ENCODE measurements at regions not wholly inside any gene's neighbourhood (a gene's known extent, or its start where the extent isn't known, plus 50 kb on each side); places are given as distances from the start of the nearest gene placed in this dataset.
"Not testable (repeated sequence)": the region's sequence is repeated elsewhere in the genome, so short reads cannot be mapped to it uniquely, and the experiment has no call there.

DNA sequence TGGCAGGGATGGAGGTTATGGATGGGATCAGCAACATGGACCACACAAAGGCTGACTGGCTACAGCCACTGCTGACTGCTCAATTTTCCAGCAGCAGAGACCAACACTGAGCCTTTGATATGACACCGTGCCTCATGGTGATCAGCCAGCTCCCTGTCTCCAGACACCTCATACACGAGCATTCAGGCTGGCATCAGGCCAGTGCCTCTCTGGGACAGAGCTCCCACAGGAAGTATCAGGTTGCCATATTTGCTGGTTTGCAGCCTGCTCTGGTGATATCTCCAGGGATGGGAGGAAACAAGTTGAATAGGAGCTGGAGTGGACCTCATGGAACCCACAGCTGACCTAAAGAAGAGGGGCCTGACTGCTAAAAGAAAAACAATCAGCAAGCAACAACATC is 471.2 kb upstream of the ATXN7L3B start:
- no peak for DNase-seq (ENCODE audit: low read depth in 4 of 4, low spot score in 3 of 4)

DNA sequence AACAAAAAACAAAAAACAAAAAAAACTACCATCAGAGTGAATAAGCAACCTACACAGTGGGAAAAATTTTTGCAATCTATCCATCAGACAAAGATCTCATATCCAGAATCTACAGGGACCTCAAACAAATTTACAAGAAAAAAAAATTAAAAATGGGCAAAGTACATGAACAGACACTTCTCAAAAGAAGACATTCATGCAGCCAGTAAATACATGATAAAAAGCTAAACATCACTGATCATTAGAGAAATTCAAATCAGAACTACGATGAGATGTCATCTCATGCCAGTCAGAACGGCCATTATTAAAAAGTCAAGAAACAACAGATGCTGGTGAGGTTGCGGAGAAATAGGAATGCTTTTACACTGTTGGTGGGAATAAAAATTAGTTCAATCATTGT is 466.5 kb upstream of the ATXN7L3B start:
- no peak for DNase-seq (ENCODE audit: low read depth in 4 of 4, low spot score in 3 of 4)

DNA sequence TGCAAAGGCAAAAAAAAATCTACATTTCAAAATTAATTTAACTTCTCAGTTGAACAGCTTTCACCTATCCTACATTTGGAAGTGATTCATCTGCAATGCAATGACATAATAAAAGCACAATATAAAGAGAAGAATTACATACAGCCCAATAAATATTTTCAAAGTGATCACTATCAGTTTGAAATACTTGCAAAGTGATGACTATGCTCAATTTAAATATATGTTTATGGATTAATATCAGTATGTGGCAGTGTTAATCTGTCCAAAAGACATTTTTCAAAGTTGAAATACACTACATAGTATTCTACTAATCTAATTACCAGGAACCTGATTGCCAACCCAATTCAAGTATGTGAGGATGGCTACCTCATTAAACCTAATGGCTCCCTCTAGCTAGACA is 460.7 kb upstream of the ATXN7L3B start:
- DNase-seq (ENCODE audit: low read depth in 4 of 4, low spot score in 3 of 4), result no peak

DNA sequence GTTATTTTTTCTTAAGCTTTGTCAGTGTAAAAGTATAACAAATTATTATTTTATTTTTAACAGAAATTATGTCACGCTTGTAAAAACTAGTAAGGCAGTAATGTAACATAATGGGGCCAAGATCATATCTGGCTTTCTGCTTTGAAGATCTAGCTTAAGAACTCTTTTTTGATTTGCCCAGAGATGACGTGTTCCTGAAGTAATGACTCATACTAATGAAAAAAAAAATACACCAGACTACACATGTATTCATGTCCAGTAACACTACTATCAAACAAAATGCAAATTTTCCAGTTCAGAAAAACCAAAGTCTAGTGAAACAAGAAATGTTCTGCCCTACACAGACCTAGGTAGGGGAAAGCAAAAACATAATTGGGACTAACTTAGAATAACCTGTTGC is 432.2 kb upstream of the ATXN7L3B start:
- no peak for DNase-seq (ENCODE audit: low read depth in 4 of 4, low spot score in 3 of 4)

DNA sequence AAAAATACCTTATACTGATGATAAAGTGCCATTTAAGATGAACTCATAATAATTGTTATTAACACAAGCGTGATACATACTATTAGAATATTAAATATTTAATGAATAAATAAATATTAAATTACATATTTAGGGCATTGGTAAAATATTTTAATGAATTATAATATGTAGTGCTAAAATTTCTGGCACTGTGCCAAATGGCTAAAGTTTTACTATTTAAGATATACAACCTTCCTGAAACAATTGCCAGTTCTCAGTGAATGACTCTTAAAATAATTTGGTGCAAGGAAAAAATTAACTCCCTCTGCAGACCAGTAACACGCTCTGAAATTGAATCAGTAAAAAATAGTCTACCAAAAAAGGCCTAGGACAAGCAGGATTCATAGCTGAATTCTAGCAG is 428.9 kb upstream of the ATXN7L3B start:
- no peak for DNase-seq (ENCODE audit: low read depth in 4 of 4, low spot score in 3 of 4)

DNA sequence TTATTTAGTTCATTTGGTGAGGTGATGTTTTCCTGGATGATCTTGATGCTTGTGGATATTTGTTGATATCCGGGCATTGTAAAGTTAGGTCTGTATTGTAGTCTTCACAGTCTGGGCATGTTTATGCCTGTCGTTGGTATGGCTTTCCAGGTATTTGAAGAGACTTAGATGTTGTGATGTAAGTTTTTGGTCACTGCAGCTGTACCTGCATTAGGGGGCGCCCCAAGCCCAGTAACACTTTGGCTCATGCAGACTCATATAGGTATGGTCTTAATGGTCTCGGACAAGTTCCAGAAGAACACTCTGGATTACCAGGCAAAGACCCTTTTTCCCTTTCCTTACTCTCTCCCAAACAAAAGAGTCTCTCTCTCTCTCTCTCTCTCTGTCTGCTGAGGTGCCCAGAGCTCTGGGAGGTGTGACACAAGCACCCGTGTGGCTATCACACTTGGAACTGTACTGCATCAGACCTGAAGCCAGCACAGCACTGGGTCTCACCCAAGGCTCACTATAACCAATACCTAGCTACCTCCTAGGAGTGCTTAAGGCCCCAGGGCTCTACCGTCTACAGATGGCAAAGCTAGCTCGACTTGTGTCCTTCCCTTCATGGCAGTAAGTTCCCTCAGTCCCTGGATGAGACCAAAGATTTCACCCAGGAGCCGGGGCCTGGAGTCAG is 425.8 kb upstream of the ATXN7L3B start:
- peak in 2 of 4 donors; percentile 2 to 4 for DNase-seq (ENCODE audit: low read depth in 4 of 4, low spot score in 3 of 4)

DNA sequence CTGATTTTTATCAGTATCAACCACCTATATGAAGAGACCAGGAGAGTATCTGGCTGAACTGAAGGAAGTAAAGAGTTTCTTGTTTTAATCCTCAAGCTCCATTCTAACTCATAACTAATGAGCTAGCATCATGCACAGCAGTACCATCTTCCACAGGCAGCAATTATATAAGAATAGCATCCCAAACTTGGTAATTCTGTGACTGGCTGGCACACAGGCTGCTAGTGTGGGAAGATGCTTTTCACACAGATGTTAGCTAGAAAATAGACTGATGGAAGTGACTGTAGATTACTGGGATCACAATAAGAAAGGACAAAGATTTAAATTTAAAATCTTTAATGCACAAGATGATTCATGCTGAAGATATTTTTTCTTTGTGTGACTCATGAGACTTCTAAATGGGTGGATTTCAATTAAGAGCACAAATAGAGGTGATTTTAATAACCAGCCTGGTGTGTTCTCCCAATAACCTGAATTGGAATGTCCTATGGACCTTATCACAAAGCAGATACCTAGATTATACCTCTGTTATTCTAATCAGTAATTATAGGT is 417.7 kb upstream of the ATXN7L3B start:
- no peak for DNase-seq (ENCODE audit: low read depth in 4 of 4, low spot score in 3 of 4)

DNA sequence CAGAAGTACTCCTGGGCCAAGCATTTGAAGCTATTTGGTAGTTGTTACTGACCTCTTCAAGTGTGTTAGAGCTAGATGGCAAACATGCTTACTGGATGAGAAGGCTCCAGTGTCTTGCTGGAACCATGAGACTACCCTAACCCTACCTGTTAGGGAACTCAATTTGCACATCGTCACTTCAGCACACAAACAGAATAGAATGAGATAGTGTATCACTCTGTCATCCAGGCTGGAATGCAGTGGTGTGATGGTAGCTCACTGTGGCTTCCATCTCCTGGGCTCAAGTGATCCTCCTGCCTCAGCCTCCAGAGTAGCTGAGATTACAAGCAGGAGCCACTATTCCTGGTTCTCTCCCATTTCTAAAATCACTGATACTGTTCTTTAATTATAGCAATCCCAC is 417.0 kb upstream of the ATXN7L3B start:
- DNase-seq (ENCODE audit: low read depth in 4 of 4, low spot score in 3 of 4), result no peak

DNA sequence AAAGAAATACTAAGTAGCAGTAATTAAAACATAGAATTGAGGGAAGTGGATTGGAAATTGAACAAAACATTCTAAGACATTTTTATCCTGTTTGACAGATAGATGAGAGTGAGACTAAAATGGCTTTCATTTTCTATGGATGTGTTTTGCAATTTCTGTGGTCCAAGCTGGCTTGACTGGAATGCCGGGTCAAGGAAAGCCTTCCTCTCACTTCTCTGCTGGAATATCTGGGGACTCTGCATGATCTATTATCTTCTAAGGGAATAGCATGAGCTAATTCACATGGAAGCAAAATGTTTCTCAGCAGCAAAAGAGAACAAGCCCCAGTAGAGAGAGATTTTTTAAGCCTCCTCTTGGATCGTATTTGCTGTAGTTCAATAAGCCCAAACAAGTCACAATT is 407.9 kb upstream of the ATXN7L3B start:
- DNase-seq (ENCODE audit: low read depth in 4 of 4, low spot score in 3 of 4), result no peak

DNA sequence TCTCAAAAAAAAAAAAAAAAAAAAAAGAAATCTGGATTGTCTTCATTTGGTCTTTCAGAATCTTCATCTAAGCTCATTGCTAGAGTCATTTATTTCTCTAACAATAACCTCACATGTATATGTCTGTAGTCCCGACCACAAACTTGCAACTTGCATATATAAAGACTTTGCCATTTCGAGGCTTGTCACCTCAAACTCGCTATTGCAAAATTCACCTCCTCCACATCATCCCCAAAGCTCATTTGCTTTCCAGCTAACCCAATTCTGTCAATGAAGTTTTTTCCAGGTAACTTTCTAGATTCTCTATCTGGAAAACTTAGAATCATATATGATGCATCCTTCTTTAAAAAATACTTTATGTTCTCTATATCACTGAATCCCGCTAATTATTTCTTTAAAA is 393.2 kb upstream of the ATXN7L3B start:
- DNase-seq (ENCODE audit: low read depth in 4 of 4, low spot score in 3 of 4), result no peak

DNA sequence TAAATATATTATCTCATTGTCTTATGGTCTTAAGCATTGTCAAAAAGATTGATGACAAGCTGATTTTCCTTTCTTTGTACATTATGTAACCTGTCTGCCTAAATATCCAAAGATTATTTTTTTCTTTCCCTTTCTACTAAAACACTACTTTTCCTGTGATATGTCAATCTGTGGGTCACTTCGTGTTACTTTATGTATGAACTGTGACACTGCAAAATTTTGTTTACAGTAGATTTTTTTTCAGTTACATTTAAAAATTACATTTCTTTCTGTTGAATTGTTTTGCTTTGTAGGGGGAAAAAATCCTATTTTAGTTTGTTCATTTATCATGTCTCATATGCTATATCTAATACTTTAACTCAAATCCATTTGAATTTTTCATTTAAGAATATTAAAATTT is 392.3 kb upstream of the ATXN7L3B start:
- no peak for DNase-seq (ENCODE audit: low read depth in 4 of 4, low spot score in 3 of 4)

DNA sequence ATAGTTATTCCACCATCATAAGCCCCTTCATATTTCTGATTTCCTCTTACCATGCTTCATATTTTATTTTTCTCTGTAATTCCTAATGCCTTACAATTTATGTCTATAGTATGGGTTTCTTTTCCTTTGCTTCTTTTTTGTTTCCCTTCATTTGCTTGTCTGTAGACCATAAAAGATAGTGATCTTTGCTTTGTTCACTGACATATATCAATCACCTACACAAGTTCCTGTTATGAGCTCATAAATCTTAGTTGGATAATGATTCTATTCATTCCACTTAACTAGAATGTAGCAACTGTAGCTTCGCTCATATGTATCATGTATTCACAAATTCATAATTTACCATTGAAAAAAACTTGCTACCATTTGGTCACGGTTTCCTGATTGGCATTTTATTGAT is 388.8 kb upstream of the ATXN7L3B start:
- no peak for DNase-seq (ENCODE audit: low read depth in 4 of 4, low spot score in 3 of 4)

DNA sequence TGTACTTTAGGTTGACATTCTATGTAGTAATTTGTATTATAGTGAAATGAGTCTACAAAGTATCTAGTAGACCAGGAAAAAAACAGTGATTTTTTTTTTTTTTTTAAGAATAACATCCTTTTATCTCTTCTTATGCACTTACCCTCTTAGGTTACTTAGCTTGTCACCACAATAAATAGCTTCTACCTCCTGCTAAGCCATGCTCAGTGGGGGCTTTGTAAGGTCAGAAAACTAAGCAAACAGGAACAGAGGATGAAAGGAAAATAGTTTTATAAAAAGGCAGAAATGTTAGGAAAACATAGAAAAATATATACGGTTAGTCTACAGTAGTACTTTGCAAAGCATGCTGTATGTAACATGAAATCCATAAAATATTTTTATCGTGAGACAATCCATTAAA is 385.3 kb upstream of the ATXN7L3B start:
- no peak for DNase-seq (ENCODE audit: low read depth in 4 of 4, low spot score in 3 of 4)

DNA sequence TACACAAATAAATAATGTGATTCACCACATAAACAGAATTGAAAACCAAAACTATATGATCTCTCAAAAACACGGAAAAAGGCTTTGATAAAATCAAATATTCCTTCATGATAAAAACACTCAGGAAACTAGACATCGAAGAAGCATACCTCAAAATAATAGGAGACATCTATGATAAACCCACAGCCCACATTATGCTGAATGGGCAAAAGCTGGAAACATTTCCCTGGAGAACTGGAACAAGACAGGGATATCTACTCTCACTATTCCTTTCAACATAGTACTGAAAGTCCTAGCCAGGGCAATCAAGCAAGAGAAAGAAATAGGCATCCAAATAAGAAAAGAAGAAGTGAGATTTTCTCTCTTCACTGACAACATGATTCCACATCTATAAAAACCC is 371.5 kb upstream of the ATXN7L3B start:
- DNase-seq (ENCODE audit: low read depth in 4 of 4, low spot score in 3 of 4), result no peak

DNA sequence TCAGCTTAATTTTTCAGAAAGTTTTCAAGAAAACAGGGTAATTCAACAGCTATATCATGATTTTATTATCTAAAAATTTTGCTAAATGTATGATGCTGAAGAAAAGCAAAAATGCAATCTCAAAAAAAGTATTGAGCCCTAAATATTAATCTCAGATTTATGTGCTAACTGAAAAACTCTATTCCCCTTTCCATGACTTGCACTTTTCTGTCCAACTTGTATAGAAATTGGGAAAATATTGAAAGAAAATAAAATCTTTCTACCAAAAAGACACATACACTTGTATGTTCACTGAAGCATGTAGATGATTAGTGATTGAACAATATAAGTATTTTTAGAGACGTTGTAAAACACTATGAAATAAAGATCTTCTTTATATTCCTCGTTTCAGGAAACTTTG is 368.0 kb upstream of the ATXN7L3B start:
- DNase-seq (ENCODE audit: low read depth in 4 of 4, low spot score in 3 of 4), result no peak

DNA sequence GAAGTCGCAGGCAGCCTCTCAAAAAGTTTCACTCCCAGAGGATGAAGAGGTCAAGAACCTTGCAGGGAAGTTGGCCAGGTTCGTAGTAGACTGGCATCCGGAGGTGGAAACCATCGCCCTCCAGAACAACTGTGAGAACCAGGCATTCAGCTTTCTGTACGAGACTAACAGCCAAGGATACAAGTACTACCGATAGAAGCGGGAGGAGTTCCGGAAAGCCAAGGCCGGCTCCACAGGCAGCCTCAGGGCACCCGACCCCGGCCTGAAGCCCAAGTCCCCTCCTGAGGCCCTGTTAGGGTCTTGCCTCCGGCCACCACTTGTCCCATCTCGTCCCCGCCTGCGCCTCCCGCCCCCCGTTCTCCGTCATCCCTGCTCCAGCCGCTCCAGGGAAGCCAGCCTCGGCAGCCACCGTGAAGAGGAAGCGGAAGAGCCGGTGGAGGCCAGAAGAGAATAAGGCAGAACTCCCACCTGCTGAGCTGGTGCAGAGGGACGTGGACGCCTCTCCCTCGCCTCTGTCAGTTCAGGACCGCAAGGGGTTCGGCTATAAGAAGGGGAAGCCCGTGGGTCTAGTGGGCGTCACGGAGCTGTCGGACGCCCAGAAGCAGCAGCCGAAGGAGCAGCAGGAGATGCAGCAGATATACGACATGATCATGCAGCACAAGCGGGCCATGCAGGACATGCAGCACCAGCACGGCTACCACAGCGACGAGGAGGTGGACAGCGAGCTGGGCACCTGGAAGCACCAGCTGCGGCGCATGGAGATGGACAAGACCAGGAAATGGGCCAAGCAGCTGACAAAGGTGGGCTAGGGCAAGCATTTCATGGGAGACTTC is 366.8 kb upstream of the ATXN7L3B start:
- DNase-seq (ENCODE audit: low read depth in 4 of 4, low spot score in 3 of 4), result no peak

DNA sequence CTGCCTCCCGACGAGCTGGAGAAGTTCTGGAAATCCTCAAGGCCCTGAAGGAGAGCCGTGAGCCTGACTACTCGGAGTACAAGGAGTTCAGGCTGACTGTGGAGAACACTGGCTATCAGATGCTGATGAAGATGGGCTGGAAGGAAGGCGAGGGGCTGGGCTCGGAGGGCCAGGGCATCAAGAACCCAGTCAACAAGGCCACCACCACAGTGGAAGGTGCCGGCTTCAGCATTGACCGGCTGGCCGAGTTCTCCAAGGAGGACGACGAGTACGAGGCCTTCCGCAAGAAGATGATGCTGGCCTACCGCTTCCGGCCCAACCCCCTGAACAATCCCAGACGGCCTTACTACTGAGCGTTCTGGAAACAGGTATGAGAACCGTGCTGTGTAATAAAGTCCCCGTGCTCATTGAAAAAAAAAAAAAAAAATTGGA is 366.1 kb upstream of the ATXN7L3B start:
- DNase-seq (ENCODE audit: low read depth in 4 of 4, low spot score in 3 of 4), result no peak

DNA sequence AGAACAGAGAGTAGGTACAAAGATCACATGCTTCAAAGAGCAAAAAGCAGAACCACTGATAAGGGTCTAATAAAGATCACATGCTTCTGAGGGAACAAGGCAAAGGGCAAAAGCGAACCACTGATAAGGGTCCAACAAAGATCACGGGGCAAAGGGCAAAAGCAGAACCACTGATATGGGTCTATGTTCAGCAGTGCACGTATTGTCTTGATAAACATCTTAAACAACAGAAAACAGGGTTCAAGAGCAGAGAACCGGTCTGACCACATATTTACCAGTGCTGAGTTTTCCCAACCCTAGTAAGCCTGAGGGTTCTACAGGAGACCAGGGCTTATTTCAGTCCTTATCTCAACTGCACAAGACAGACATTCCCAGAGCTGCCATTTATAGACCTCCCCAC is 362.7 kb upstream of the ATXN7L3B start:
- not testable (repeated sequence) for DNase-seq (ENCODE audit: low read depth in 4 of 4, low spot score in 3 of 4)

DNA sequence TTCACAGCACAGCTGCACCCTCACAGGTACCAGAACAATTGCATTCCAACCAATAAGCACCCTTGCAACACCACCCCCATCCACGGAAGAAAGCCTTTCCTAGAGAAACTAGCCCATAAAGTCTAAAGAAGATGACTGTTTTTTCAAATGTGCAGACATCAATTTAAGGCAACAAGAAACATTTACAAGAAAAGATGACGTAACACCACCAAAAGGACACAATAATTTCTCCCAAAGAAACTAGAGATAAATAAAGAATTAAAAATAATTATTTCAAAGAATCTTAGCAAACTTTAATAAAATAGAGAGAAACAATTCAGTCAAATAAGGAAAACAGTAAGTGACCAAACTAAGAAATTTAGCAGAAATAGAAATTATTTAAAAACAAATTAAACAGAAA is 352.3 kb upstream of the ATXN7L3B start:
- DNase-seq (ENCODE audit: low read depth in 4 of 4, low spot score in 3 of 4), result no peak

DNA sequence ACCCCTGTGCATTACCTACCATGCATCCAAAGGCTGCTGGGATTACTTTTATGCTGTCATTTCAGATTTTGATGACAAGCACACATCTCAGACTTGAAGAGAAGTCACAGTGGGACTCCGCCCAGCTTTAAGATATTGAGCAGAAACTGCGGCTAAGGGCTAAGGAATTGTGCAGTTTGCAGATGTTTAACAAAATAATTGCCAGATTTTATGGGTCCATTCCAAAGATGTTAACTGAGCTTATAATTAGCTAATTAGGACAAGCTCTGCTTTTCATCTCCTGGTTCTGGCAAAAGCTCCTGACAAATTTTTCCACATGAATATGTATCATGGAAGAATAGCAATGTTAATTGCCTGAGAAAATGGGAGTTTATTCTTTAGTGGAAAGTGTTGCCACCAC is 344.4 kb upstream of the ATXN7L3B start:
- no peak for DNase-seq (ENCODE audit: low read depth in 4 of 4, low spot score in 3 of 4)

DNA sequence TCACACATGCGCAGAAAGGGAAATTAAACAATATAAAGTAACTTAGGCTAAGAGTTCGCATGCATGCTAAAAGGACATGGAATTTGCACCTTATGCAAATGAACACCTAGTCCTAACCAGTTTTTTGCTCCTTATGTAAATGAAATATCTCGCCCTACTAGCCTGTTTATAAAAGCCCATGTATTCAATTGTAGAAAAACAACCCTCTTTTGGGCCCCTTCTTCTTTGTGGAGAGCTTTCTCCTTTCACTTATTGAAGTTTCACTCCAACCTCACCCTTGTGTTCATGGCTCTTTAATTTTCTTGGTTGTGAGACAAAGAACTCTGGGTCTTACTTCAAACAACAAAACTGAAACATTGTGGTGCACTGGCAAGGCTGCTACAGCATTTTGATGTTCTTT is 333.4 kb upstream of the ATXN7L3B start:
- no peak for DNase-seq (ENCODE audit: low read depth in 4 of 4, low spot score in 3 of 4)

All from left renal pelvis (tissue), 4 donors.